GM21619 (cell line): ENCODE measurements at regions not wholly inside any gene's neighbourhood (a gene's known extent, or its start where the extent isn't known, plus 50 kb on each side); places are given as distances from the start of the nearest gene placed in this dataset.
"Not testable (repeated sequence)": the region's sequence is repeated elsewhere in the genome, so short reads cannot be mapped to it uniquely, and the experiment has no call there.

Experiments used
- ATAC-seq: cut with Tn5 transposase; IDR thresholded peaks from one replicate; pipeline ENCODE4 v1.9.1; 2021; ENCODE audit not compliant: unreplicated experiment

GRCh38 chr17:72175787-72176515, 55.1 kb downstream of the SOX9 start:
- no peak for ATAC-seq

GRCh38 chr17:72176516-72176851, 55.7 kb downstream of the SOX9 start:
- no peak for ATAC-seq

GRCh38 chr17:72176951-72177660, 56.3 kb downstream of the SOX9 start:
- no peak for ATAC-seq

GRCh38 chr17:72177738-72178137, 56.9 kb downstream of the SOX9 start:
- no peak for ATAC-seq

GRCh38 chr17:72182371-72182873, 61.6 kb downstream of the SOX9 start:
- ATAC-seq = no peak

GRCh38 chr17:72183194-72183685, 62.4 kb downstream of the SOX9 start:
- no peak for ATAC-seq

- no peak for ATAC-seq
Observed at GRCh38 chr17:72184805-72185204, 64.0 kb downstream of the SOX9 start.

GRCh38 chr17:72185564-72185963, 64.7 kb downstream of the SOX9 start:
- no peak for ATAC-seq

- no peak for ATAC-seq
Observed at GRCh38 chr17:72187556-72187955, 66.7 kb downstream of the SOX9 start.

GRCh38 chr17:72188801-72189200, 68.0 kb downstream of the SOX9 start:
- no peak for ATAC-seq

- no peak for ATAC-seq
Observed at GRCh38 chr17:72189768-72190593, 69.2 kb downstream of the SOX9 start.

GRCh38 chr17:72191356-72191755, 70.5 kb downstream of the SOX9 start:
- ATAC-seq = no peak

GRCh38 chr17:72191921-72192799, 71.3 kb downstream of the SOX9 start:
- no peak for ATAC-seq

- no peak for ATAC-seq
Observed at GRCh38 chr17:72192800-72193192, 72.0 kb downstream of the SOX9 start.

GRCh38 chr17:72193391-72194106, 72.7 kb downstream of the SOX9 start:
- no peak for ATAC-seq

GRCh38 chr17:72194107-72194440, 73.3 kb downstream of the SOX9 start:
- ATAC-seq = not testable (repeated sequence)

GRCh38 chr17:72199256-72199655, 78.4 kb downstream of the SOX9 start:
- ATAC-seq = no peak

- ATAC-seq = no peak
Observed at GRCh38 chr17:72204742-72205141, 83.9 kb downstream of the SOX9 start.

GRCh38 chr17:72205357-72205756, 84.5 kb downstream of the SOX9 start:
- ATAC-seq = no peak

GRCh38 chr17:72205822-72206221, 85.0 kb downstream of the SOX9 start:
- no peak for ATAC-seq
